OCI-LY1 (cell line): ENCODE measurements at regions not wholly inside any gene's neighbourhood (a gene's known extent, or its start where the extent isn't known, plus 50 kb on each side); places are given as distances from the start of the nearest gene placed in this dataset.

Experiments used
- EZH2 ChIP-seq: fragments of 200-600 bp; sonication (generic), shearing (Covaris generic); IDR thresholded peaks from 2 replicates; pipeline ENCODE4 v1.8.0; 2017; ENCODE audit warnings: borderline replicate concordance, mixed run types, mild to moderate bottlenecking, antibody characterized with exemption, low read length, moderate library complexity, mixed read lengths
- TF ChIP-seq, protein P1 (sequence below): fragments of 200-600 bp; sonication (generic), shearing (Covaris generic); IDR thresholded peaks from 2 replicates; pipeline ENCODE4 v1.5.1; 2017; ENCODE audit warnings: mild to moderate bottlenecking, antibody characterized with exemption, low read length, moderate library complexity, mixed read lengths

DNA sequence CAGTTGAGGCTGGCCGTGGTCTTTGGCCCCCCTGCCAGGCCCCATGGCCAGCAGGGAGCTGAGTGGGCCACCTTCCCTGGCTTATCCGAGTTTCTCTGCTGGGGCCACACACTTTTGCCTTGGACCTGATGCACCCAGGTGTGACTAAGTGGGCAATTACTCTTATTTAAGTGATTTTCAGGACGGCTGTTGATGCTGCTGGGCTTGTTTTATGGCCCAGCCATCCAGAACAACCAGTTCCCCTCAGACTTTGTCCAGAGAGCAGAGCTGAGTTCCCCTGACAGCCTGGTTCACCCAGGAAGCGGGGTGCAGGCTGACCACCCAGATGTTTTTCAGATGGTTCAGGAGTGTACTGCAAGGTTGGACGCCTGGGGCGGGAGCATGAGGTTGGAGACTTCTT, 68.8 kb downstream of the GLI2 start:
- TF ChIP-seq, protein P1, sequence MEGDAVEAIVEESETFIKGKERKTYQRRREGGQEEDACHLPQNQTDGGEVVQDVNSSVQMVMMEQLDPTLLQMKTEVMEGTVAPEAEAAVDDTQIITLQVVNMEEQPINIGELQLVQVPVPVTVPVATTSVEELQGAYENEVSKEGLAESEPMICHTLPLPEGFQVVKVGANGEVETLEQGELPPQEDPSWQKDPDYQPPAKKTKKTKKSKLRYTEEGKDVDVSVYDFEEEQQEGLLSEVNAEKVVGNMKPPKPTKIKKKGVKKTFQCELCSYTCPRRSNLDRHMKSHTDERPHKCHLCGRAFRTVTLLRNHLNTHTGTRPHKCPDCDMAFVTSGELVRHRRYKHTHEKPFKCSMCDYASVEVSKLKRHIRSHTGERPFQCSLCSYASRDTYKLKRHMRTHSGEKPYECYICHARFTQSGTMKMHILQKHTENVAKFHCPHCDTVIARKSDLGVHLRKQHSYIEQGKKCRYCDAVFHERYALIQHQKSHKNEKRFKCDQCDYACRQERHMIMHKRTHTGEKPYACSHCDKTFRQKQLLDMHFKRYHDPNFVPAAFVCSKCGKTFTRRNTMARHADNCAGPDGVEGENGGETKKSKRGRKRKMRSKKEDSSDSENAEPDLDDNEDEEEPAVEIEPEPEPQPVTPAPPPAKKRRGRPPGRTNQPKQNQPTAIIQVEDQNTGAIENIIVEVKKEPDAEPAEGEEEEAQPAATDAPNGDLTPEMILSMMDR, result no peak
- TF ChIP-seq EZH2, result no peak
